Thyroid gland (tissue), 4 donors: ENCODE measurements at regions not wholly inside any gene's neighbourhood (a gene's known extent, or its start where the extent isn't known, plus 50 kb on each side); places are given as distances from the start of the nearest gene placed in this dataset.

Experiments
- DNase-seq, 2 donors: peaks; one replicate each; pipeline ENCODE4 v3.0.0-alpha.2; 2019
- H3K27ac ChIP-seq, 3 donors: fragments of 200-600 bp; sonication (generic); 1 replicate in 2 of 3; 2 replicates in 1 of 3; pipeline ENCODE4 v1.5.1; 2016 to 2019; ENCODE audit warnings: mild to moderate bottlenecking in 1 of 3, moderate library complexity in 1 of 3
- H3K27me3 ChIP-seq: fragments of 200-600 bp; sonication (generic); one replicate; pipeline ENCODE4 v1.5.1; 2019
- H3K36me3 ChIP-seq, 2 donors: fragments of 200-600 bp; sonication (generic); one replicate each; pipeline ENCODE4 v1.5.1; 2016 to 2019
- H3K4me1 ChIP-seq, 2 donors: fragments of 200-600 bp; sonication (generic); one replicate each; pipeline ENCODE4 v1.5.1; 2017 to 2019
- H3K4me3 ChIP-seq, 3 donors: fragments of 200-600 bp; sonication (generic); replicated peaks in 1 of 3; 1 replicate in 2 of 3; 2 replicates in 1 of 3; pipeline ENCODE4 v1.5.1; 2016; ENCODE audit warnings: mild to moderate bottlenecking in 1 of 3
- H3K9me3 ChIP-seq: fragments of 200-600 bp; sonication (generic); one replicate; pipeline ENCODE4 v1.5.1; 2017
- CTCF ChIP-seq, 6 experiments: fragments of 200-600 bp in 3 of 6; fragments of 450-650 bp in 3 of 6; sonication (generic) in 3 of 6; IDR thresholded peaks; one replicate each; pipeline ENCODE4 v1.5.1; 2016 to 2019; ENCODE audit warnings: antibody characterized with exemption in 6 of 6, mild to moderate bottlenecking in 2 of 6, inconsistent platforms in 1 of 6, moderate library complexity in 1 of 6
- POLR2A ChIP-seq, 2 donors: fragments of 450-650 bp; IDR thresholded peaks; one replicate each; pipeline ENCODE4 v1.6.1; 2017; ENCODE audit warnings: antibody characterized with exemption in 2 of 2, mild to moderate bottlenecking in 2 of 2, moderate library complexity in 1 of 2
- WGBS, 2 donors: methylation state at CpG; one replicate each; pipeline ENCODE4 v1.1.5; 2017; 5-methylcytosine and 5-hydroxymethylcytosine counted together
- intact Hi-C: fragments of 100-400 bp; cut with DNase I; formaldehyde crosslinking; loops from one replicate; pipeline ENCODE4 v1.15.1; 2023

- Histone ChIP-seq H3K4me3 (no peak overlapping the region), H3K36me3 (no peaks in the 10 kb centered on the region), H3K27ac (no peak overlapping the region), H3K27me3 (no peaks in the 10 kb centered on the region), H3K4me1 (peaks cover 10 to 12% of the 10 kb centered on the region in 2 donors), H3K9me3 (no peaks in the 10 kb centered on the region)
- DNase-seq = no peak
- TF ChIP-seq POLR2A (IDR thresholded peaks at IDR 0.05) = no peak
- TF ChIP-seq CTCF (IDR thresholded peaks at IDR 0.05) = no peak
- intact Hi-C loops = loop anchor here (10.0 kb wide), 1 partner anchor 107 kb away; the partner anchor contains the start of gene LBH
- WGBS, 2 donors = 88 to 92% methylated on average over 8 of the region's 8 CpGs
Observed at GRCh38 chr2:30341500-30342267, 105.4 kb upstream of the LCLAT1 start.

- H3K36me3 ChIP-seq = no peaks in the 10 kb centered on the region
- H3K27ac ChIP-seq = peak overlapping the region; percentile 96 to 99 (median 98)
- DNase-seq = peak; percentile 93 to 94
- TF ChIP-seq POLR2A (IDR thresholded peaks at IDR 0.05) = peak in 1 of 2 donors; percentile 76
- no peak for TF ChIP-seq CTCF (IDR thresholded peaks at IDR 0.05)
- H3K4me1 ChIP-seq = peaks cover 28 to 32% of the 10 kb centered on the region in 2 donors
- intact Hi-C loops = loop anchor here (10.0 kb wide), 1 partner anchor 112 kb away; the partner anchor contains the start of gene LBH
- peak overlapping the region in 1 of 3 donors; percentile 21 for H3K4me3 ChIP-seq
- no peaks in the 10 kb centered on the region for H3K9me3 ChIP-seq
- no peaks in the 10 kb centered on the region for H3K27me3 ChIP-seq
- WGBS, 2 donors = 23% methylated on average over 17 to 21 of the region's 21 CpGs
Observed at GRCh38 chr2:30346471-30347169, 100.4 kb upstream of the LCLAT1 start.

GRCh38 chr2:30348825-30349224, 98.2 kb upstream of the LCLAT1 start:
- 94 to 100% methylated on average over 3 of the region's 3 CpGs for WGBS, 2 donors

GRCh38 chr2:30349691-30350090, 97.4 kb upstream of the LCLAT1 start:
- intact Hi-C loops = loop anchor here (10.0 kb wide), 1 partner anchor 115 kb away; the partner anchor contains the start of gene LBH
- peak overlapping the region in 2 of 3 donors; percentile 46 to 98 for H3K27ac ChIP-seq

More at GRCh38 chr2:30348825-30349224, 98.2 kb upstream of the LCLAT1 start:
- no peaks in the 10 kb centered on the region for H3K36me3 ChIP-seq
- no peak for DNase-seq
- no peak for TF ChIP-seq CTCF (IDR thresholded peaks at IDR 0.05)
- TF ChIP-seq POLR2A (IDR thresholded peaks at IDR 0.05) = no peak
- H3K27me3 ChIP-seq = no peaks in the 10 kb centered on the region
- intact Hi-C loops = loop anchor here (10.0 kb wide), 1 partner anchor 114 kb away; the partner anchor contains the start of gene LBH
- H3K27ac ChIP-seq = peak overlapping the region; percentile 73 to 98 (median 76)
- H3K4me1 ChIP-seq = peaks cover 28 to 35% of the 10 kb centered on the region in 2 donors
- H3K9me3 ChIP-seq = no peaks in the 10 kb centered on the region
- no peak overlapping the region for H3K4me3 ChIP-seq

More at GRCh38 chr2:30349691-30350090, 97.4 kb upstream of the LCLAT1 start:
- TF ChIP-seq CTCF (IDR thresholded peaks at IDR 0.05) (no peak), POLR2A (IDR thresholded peaks at IDR 0.05) (no peak)
- H3K9me3 ChIP-seq = no peaks in the 10 kb centered on the region
- H3K36me3 ChIP-seq = no peaks in the 10 kb centered on the region
- peaks cover 28 to 35% of the 10 kb centered on the region in 2 donors for H3K4me1 ChIP-seq
- no peak overlapping the region for H3K4me3 ChIP-seq
- 89 to 91% methylated on average over 7 of the region's 7 CpGs for WGBS, 2 donors
- H3K27me3 ChIP-seq = no peaks in the 10 kb centered on the region
- no peak for DNase-seq
